Retina (tissue), 1 donor: ENCODE measurements at regions not wholly inside any gene's neighbourhood (a gene's known extent, or its start where the extent isn't known, plus 50 kb on each side); places are given as distances from the start of the nearest gene placed in this dataset.
"Not testable (repeated sequence)": the region's sequence is repeated elsewhere in the genome, so short reads cannot be mapped to it uniquely, and the experiment has no call there.

Experiments used
- DNase-seq: peaks from one replicate; pipeline ENCODE4 v3.0.0-alpha.2; 2016

DNA sequence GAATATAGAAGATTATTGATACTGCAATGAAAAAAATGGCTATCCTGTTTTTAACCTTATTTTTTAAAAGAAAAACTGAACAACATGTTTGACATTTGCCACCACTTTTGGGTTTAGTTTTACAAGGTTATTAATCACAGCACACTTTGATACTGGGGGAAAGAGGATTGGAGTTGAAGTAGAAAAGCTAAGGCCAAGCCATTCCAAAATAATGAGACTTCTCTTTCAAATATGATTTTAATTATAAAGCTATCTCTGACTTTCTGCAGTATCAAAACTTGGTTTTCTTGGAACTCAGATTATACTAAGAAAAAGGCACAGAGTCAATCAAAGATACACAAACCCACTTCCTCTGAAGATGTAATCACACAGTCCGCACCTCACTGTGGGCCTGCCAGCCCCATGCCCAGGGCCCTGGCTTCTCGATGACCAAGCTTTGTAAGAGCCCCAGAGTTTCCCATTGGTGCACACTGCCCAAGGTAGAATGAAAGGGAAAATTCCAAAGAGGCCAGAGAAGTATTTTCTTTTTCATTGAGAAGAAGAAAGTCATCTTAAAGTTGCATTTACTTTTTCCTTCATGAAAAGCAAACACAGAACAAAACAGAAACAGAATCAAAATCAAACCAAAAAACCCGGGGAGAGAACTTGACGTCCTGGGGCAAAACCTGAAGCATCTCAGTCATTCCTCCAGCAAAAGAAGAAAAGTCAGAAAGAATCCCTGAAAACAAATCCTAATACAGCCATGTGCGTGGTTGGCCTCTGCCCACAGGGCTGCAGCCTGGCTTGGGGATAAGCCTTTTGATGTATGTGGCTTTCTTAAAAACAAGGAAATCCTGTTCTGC lies 187.7 kb upstream of the KLF6 start:
- no peak for DNase-seq

DNA sequence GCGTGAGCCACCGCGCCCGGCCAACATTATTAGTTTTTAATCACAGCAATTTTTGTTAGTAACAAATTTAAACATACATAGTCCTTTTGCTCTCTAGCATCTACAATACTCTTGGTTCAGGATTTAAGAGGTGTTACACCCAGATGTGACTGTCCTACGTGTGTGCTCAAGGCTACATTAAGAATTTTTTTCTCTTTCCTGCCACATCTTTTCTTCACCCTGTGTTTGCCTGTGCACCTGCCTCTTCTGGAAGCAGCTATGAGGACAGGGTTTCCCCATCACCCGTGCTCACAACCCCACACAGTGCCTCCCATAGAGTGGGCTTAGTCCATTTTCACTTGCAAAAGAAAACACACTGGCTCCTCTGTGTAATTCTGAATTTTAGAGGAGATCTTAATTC lies 186.7 kb upstream of the KLF6 start:
- DNase-seq: no peak

DNA sequence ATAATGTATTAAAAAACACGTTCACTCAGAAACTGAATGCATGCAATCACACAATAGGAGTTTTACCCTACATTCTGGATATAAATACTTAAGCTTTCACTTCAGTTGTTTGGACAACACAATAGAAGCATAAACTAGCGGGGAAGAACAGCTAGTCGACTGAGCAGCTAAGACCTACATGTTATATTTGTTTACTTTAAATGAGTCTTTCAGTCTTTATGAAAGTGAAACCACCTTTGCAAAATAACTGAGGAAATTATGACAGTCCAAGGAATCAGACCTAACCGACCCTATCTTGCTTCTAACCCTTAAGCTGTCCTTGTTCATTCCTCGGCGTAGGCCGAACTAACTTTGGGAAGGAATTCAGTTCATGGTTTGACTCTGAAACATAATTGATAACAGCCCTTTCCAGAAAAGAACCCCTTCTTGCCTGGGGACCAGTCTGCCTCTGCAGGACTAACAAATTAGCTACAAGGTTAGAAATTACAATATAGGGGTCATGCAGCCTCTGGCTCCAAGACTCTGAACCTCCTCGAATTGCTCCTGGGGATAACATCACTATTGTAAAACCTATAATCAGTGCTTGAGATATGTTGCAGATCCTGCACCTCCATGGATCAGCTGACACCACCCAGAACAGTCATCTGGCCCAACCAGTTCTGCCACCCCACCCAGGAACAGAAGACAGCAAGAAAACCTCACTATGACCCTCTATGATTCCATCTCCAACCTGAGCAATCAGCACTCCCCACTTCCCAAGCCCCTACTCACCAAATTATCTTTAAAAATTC lies 185.1 kb upstream of the KLF6 start:
- no peak for DNase-seq

DNA sequence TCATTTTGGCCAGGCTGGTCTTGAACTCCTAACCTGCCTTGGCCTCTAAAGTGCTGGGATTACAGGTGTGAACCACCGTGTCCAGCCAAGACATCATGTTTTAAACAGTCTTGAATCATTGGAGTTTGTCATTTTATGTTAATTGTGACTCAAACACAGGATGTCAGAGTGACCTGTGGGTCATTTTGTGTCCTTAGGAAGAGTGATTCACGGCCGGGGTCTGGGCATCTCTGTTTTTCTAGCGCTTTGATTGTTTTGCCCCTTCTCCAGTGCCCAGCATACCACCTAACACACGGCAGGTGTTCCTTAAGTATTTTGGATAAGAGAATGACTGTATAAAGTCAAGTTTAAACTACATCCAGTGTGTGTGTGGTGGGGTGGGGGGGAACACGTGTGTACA lies 183.7 kb upstream of the KLF6 start:
- DNase-seq: no peak

DNA sequence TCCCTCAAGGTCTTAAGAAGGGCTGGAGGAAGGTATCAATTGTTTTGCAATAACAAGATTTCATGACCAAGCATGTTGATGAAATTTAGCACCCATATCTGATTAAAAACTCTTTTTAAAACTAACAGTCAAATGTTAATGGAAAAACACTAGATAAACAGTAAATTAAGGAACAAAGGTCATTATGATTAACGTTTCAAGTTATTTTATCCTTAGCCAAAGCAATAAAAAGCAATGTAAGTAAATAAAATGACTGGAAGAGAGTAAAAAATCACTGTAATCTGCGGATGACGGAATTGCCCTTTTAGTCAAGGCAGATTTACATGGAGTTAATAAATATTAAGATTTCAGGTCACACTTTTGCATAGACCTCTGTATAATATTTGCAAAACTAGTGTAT lies 179.5 kb upstream of the KLF6 start:
- no peak for DNase-seq

DNA sequence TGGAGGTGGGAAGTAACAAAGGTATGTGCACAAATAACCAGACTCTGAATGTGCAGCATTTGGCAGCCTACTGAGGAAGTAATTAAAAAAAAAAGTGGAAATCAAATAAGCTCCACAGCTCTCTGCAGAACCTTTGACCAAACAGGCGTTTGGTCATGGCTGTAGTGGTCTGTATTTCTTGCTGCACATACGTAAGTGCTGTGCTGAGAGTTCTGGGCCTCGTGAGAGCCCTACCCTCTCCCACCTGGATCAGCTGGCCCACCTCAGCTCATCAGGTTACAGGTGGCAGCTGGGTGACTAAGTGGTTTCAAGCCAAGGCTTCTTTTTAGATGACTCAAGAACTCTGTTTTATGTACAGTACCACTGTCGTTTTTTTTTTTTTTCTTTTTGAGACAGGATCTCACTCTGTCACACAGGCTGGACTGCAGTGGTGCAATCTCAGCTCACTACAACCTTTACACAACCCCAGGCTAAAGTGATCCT lies 178.2 kb upstream of the KLF6 start:
- no peak for DNase-seq

DNA sequence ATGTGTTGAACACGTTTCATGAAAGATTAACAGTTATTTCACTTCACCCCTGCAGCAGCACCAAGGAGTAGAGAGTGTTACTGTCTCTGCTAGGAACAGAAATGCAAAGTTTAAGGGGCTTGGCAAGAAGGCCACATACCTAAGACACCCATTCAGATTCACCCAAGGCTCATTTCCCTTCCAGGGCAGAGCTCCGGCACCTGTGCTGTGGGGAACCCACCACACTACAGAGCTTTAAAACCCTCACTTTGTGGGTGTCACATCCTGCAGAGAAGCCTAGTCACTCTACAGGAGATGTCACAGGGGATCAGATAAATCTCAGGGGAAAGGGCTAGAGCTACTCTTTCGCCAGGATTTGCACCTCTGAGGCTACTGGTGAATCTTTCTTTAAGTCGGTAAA lies 176.1 kb upstream of the KLF6 start:
- no peak for DNase-seq

DNA sequence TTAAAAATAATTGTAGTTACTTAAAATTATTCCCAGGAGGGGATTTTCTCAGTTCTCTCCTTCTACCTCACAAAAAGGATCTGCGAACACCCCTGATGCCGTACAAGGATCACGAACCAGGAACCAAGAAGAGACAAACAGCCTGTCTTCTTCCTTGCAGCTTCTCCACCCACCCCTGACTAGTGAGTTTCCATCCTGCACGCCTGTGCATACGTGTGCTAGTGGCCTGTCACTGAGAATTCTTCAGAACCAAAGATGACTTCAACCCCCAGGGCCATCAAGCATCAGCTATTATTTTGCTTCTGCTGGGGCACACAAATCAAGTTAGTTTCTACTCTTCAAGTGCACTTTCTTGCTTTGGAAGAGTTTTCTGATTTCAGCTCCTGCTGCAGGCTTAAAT lies 175.5 kb upstream of the KLF6 start:
- no peak for DNase-seq

DNA sequence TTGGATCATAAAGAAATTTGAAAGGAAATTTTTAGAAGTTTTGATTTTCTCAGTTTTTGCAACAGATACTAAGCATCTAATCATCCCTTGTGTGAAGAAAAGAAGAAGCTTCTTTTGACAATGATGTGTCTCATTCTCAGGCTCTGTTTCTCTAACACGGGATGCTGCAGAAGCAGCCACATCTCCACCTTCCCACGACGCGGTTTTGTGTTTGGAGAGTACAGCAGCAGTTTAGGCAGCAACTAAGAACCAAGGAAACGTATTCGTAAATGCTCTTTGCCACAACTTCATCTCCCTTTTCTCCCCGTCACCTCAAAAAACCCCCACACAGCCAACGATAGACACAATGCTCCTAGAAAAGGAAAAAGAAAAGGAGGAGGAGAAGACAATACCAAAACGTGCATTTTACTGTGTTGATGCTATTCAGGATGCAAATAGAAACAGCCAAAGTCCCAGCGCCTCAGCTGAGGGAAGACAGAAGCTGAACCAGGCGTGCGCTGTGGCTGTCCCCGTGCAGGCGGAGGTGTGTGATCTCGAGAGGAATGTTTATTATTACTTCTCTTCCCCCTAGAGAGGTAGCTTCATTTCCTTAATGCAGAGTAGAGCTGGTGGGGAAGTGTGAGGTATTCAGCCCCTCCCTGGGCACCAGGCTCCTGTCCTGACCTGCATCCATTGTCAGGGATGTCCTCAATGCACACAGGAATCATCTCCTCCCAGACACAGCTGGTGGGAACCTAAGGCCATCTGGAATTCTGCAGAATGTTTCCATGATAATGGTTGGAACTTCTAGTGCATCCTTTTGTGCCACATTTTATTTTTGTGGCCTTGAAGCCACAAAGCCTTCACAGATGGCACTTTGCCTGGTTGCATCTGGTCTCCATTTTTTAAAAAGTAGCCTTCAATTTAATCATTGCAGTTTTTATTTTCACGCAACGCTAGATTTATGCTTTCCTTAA lies 174.6 kb upstream of the KLF6 start:
- DNase-seq: no peak

DNA sequence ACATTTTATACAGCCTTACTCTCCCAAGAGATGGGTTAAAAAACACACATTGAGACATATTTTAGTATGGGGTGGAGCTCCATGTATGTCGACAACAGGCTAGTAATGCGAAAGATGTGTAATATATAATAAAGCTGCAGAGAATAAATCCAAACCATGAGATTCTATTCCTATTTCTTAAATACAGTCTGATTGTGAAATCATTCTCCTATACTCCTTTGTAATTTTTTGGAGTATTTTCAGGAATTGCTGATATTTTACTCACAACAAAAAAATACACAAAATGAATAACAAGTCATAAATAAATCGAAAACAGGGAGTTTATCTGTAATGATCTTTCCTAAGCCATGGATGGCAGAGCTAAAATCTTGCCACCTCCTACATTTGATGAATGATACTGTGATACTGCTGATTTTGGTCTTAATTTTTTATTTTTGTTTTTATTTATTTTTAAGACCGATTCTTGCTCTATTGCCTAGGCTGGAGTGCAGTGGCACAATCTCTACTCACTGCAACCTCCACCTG lies 173.5 kb upstream of the KLF6 start:
- DNase-seq: no peak

DNA sequence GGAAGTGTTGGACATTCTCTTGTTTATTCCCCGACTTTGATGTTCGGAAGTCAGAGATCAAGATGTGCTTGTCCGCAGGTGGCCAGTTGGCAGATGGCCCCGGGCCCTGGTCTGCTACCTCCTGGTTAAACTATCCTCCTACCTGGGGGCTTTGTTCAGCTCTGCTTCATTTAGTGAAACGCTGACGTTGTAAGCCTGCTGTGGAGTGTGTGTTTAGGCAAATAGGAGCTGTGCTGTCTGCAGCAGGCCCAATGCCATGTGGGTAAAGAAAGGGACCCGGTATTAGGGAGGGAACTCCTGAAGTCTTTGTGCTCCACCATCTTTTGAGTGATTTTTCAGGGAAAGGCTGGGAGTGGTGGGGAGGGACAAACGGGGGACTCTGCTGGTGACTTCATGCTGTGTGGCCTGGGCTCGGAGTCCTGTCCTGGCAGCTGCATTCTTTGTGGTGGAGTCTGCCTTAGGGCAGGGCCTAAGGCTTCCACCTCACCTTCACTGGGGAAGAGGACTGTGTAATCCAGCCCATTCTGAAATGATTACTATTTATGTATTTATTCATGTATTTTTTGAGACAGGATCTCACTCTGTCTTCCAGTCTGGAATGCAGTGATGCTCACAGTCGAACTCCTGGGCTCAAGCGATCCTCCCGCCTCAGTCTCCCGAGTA lies 171.1 kb upstream of the KLF6 start:
- DNase-seq: peak; percentile 24

DNA sequence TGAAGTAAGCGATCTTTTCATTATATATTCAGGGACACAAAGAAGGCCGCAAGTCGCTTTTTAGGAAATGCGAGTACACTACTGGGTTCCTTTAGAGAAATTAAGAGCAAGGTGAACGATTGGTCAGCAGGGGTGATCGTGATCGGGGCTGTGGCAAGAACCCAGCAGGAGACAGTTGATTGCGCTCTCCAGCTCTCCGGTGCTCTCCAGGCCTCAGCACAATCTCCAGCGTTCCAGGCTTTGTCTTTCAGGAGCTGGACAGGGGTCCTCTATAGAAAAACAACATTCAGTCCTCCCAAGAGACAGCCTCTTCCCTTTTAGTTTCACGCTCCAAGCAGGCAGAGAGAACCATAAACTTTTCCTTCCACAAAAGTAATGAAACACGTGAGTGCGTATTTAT lies 170.5 kb upstream of the KLF6 start:
- DNase-seq: peak; percentile 52

DNA sequence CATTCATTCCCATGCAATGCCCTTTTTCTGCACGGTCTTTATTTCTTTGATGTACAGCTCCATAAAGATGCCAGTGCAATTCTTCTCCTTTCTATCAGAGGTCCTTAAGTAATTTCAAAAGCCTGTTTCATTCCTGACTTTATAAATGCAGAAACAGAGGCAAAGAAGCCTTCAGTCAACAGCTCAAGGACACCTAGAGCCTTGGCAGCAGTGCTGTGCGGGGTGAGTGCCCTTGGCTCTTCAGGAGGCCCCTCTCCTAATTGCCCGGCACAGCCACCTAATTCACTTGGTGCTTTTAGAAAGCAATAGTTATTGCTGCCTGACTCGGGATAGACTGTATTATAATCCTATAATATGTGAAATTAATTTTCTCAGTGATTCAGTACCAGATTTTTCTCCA lies 169.6 kb upstream of the KLF6 start:
- DNase-seq: no peak

DNA sequence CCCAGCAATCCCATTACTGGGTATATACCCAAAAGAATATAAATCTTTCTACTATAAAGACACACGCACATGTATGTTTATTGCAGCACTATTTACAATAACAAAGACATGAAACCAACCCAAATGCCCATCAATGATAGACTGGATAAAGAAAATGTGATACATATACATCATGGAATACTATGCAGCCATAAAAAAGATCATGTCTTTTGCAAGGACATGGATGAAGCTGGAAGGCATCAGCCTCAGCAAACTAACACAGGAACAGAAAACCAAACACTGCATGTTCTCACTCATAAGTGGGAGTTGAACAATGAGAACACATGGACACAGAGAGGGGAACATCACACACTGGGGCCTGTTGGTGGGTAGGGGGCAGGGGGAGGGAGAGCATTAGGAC lies 169.0 kb upstream of the KLF6 start:
- DNase-seq: not testable (repeated sequence)

DNA sequence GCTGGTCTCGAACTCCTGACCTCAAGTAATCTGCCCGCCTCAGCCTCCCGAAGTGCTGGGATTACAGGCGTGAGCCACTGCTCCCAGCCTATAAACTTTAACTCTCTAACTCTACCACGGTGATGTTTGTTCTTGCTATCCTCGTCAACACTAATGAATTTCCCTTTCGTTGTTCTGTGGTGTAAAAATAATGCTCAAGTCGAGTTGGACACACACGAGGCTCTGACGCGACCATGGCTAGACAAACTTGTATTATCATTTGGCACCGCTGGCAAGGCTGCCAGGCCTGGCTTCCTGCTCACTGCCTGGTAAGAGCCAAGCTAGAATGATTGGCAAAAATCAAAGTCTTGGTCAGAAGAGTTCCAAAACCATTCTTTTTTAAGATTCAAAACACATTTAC lies 167.0 kb upstream of the KLF6 start:
- no peak for DNase-seq

DNA sequence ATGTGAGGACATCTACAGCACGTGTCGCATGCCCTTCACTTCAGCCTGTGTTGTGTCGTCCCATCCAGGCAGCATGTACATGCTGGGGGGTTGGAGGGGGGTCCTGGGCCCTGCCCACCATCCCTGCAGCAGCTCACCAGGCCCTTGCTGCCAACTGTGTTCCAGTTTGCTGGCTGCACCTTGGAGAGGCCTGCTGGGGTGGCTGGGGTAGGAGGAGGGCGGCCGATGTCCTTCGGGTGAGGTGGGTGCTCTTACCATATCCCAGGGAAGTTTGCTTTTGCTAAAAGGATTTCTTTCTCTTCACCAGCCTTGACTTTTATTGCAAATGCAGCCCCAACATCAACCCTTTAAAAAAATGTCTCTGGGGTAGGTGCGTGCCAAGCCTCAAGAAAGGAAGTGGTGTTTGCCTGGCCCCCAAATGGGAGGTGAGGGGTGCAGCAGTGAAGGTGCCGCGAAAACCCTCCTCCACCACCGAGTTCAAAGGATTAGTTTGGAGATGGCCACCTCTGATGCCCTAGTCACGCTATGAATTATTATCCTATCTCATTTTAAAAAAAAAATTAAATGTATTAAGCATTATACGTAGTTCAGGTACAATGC lies 165.8 kb upstream of the KLF6 start:
- no peak for DNase-seq

DNA sequence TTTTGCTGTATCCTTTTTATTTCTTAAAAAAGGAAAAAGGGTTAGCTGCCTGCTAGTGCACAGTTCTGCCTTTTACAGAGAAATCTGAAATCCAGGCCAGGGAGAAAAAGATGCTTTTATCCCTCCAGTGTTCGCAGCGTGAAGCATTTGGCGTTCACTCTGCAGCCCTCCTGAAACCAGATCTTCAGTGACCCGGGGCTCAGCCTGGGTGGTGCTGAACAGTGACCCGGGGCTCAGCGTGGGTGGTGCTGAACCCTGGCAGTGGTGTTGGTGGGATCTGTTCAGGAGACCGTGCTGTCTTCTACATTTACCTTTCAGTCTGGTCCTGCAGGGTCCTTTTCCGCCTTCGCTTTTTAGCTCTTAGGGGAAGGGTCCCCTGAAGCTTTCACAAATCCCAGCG lies 164.7 kb upstream of the KLF6 start:
- DNase-seq: peak; percentile 47

DNA sequence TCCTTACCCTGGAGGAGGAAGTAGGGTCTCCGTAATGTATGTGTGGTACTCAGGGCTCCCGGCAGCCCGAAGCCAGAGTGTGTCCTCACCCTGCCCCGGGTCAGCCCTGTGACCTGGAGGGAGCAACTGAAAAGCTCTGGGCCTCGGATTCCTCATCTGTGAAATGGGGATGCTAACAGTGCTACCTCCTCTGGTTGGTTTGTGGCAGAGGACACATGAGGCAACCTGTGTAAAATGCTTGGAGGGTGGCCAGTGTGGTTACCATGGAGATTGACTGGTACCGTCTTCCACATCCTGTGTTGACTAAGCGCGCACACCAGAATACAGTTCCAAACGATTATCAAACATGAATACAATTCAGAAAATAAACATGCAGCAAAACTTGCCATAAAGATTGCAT lies 163.8 kb upstream of the KLF6 start:
- no peak for DNase-seq

DNA sequence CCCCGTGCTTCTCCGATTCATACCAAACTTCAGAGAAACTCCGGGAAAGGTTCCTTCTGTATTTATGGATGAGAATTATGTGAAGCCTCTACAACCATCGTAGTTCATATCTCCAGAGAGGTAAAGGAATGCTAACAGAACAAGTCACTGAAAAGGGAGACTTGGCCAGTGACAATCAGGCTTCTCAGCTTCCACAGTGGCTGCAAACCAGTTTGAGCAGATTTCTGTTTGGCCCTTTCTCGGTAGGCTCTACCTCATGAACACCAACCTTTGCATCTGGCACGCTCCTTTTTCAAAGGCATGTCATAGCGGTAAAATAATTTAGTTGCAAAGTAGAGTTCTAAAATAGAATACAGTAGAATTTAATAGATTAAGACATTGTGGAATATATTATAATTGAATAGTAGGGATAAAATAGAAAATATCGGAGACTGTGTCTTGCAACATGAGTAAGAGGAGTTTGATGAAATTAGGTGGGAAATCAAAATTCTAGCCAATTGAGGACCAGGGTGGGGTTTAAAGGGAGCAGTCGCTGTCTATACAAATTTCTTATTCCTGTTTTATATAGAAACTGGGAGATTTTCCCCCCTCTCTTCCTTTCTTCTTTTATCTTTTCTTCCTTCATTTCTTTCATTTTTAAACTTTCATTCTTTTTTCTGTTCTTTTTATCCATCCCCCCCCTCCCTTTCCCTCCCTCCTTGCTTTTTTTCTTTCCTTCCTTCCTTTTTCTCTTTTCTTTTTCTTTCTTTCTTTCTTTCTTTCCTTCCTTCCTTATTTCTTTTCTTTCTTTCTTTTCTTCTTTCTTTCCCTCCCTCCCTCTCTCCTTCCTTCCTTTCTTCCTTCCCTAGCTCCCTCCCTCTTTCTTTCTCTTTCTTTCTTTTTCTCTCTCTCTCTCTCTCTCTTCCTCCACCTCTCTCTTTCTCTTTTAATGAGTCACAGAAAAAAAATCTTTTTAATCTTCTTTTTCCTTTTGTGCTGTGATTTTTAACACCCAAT lies 161.5 kb upstream of the KLF6 start:
- DNase-seq: no peak

DNA sequence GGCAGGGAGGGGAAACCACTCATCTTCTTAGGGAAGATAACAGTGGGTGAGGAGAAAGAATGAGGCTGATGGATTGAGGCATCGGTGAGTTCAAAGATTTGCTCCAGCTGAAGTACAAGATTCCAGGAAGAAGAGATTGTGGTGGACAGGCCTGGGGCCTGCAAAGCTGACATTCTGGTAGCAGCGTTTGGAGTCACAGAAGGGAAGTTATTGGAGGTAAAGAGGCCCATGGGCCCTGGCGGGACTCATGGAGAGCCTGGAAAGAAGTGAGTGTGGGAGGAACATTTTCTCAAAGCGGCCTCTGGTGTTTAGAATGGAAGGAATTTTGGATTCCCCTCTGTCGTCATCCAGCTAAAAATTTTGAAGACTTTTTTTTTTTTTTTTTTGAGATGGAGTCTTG lies 160.0 kb upstream of the KLF6 start:
- no peak for DNase-seq

DNA sequence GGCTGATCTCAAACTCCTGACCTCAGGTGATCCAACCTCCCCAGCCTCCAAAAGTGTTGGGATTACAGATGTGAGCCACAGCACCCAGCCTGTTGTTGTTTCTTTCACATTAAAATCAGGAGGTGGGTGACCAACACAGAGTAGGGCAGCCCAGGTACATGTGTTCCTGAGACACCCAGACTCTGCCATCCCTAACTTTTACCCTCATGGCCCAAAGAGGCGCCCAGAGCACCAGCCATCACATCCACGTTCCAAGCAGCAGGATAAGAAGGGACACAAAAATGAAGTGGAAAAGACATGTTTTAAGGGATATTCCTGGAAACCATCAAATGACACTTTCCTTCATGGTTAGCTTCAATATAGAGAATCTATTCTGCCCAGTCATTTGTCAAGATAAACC lies 159.6 kb upstream of the KLF6 start:
- no peak for DNase-seq
